Endothelial cell of umbilical vein (primary cell): ENCODE measurements at regions not wholly inside any gene's neighbourhood (a gene's known extent, or its start where the extent isn't known, plus 50 kb on each side); places are given as distances from the start of the nearest gene placed in this dataset.

Experiments
- BruUV-seq: library from RNA; stranded (reverse); fragments of 400-500 nt; replicated peaks from 2 replicates; lab custom pipeline; 2021; lab: Mats Ljungman, UMichigan
- CTCF ChIA-PET: fragments of 300-600, 350-600 bp; sonication (Branson Sonifier 250); formaldehyde crosslinking; loops from one replicate; lab custom pipeline; 2021; ENCODE audit warnings: antibody characterized with exemption, inconsistent platforms; lab: Charles Lee
- POLR2A ChIA-PET: fragments of 300-600, 350-600 bp; sonication (Branson Sonifier 250); formaldehyde crosslinking; loops from one replicate; lab custom pipeline; 2021; ENCODE audit warnings: antibody characterized with exemption, inconsistent platforms; lab: Charles Lee
- DNase-seq: peaks from one replicate; pipeline ENCODE4 v3.0.0-alpha.2; 2011; ENCODE audit warnings: low read depth, low spot score
- FAIRE-seq: peaks from 2 replicates; lab custom pipeline; 2011; peaks lifted over from hg19 to GRCh38; lab: Jason Lieb, UNC
- H2AFZ ChIP-seq: 2 replicates; pipeline ENCODE4 v1.6.0; 2012; ENCODE audit warnings: low read depth, low read length, control low read depth, inconsistent platforms
- H3K27ac ChIP-seq: 2 replicates; pipeline ENCODE4 v1.5.1; 2011; ENCODE audit warnings: low read depth, mild to moderate bottlenecking, control low read depth, low read length, moderate library complexity; ENCODE audit not compliant: insufficient read depth
- H3K27me3 ChIP-seq, 2 experiments: 2 replicates each; pipeline versions ENCODE4 v1.6.0 to v1.6.1; 2011; ENCODE audit warnings: low read length in 2 of 2, mixed read lengths in 1 of 2; ENCODE audit not compliant: control insufficient read depth in 2 of 2, insufficient read depth in 2 of 2
- H3K36me3 ChIP-seq, 2 experiments: 2 replicates in 1 of 2; 3 replicates in 1 of 2; pipeline ENCODE4 v1.5.1; 2011; ENCODE audit warnings: low read length in 2 of 2, mild to moderate bottlenecking in 1 of 2, moderate library complexity in 1 of 2; ENCODE audit not compliant: control insufficient read depth in 2 of 2, insufficient read depth in 2 of 2; ENCODE audit errors: extremely low read depth in 1 of 2
- H3K4me1 ChIP-seq: 3 replicates; pipeline ENCODE4 v1.5.1; 2011; ENCODE audit warnings: mild to moderate bottlenecking, low read length; ENCODE audit not compliant: control insufficient read depth, insufficient read depth; ENCODE audit errors: extremely low read depth
- H3K4me2 ChIP-seq: 2 replicates; pipeline ENCODE4 v1.6.1; 2011; ENCODE audit warnings: low read length, control low read depth, mixed read lengths; ENCODE audit not compliant: insufficient read depth
- H3K4me3 ChIP-seq, 3 experiments: fragments of 200-600 bp in 1 of 3; sonication (generic), shearing (Covaris generic) in 1 of 3; replicated peaks in 1 of 3; 2 replicates each; pipeline ENCODE4 v1.5.1; 2011 to 2016; ENCODE audit warnings: control low read depth in 3 of 3, low read length in 3 of 3, mild to moderate bottlenecking in 2 of 3, inconsistent platforms in 1 of 3, low read depth in 1 of 3, moderate library complexity in 1 of 3; ENCODE audit not compliant: insufficient read depth in 1 of 3
- H3K79me2 ChIP-seq: 2 replicates; pipeline ENCODE4 v1.6.0; 2012; ENCODE audit warnings: low read length, inconsistent platforms; ENCODE audit not compliant: control insufficient read depth, insufficient read depth
- H3K9ac ChIP-seq: replicated peaks from 2 replicates; pipeline ENCODE3; 2011; ENCODE audit warnings: low read length, control low read depth; ENCODE audit not compliant: insufficient read depth; ENCODE audit errors: extremely low read depth
- H3K9me1 ChIP-seq: replicated peaks from 3 replicates; pipeline ENCODE4 v1.6.0; 2011; ENCODE audit warnings: mild to moderate bottlenecking, low read length; ENCODE audit not compliant: control insufficient read depth, insufficient read depth; ENCODE audit errors: extremely low read depth
- H3K9me3 ChIP-seq: replicated peaks from 2 replicates; pipeline ENCODE4 v1.5.1; 2012; ENCODE audit warnings: low read length, inconsistent platforms; ENCODE audit not compliant: control insufficient read depth, insufficient read depth
- H4K20me1 ChIP-seq: replicated peaks from 2 replicates; pipeline ENCODE3; 2011; ENCODE audit warnings: mild to moderate bottlenecking, low read length; ENCODE audit not compliant: control insufficient read depth, insufficient read depth; ENCODE audit errors: extremely low read depth
- CTCF ChIP-seq, 2 donors: IDR thresholded peaks; 1 replicate in 1 of 2; 2 replicates in 1 of 2; pipeline ENCODE4 v1.5.1; 2011; ENCODE audit warnings: low read length in 2 of 2, mild to moderate bottlenecking in 2 of 2, moderate library complexity in 2 of 2, control low read depth in 1 of 2, inconsistent platforms in 1 of 2, low read depth in 1 of 2; ENCODE audit not compliant: insufficient read depth in 1 of 2; ENCODE audit errors: extremely low read depth in 1 of 2
- EZH2 ChIP-seq: IDR thresholded peaks from 2 replicates; pipeline ENCODE4 v1.6.1; 2012; ENCODE audit warnings: borderline replicate concordance, low read depth, mild to moderate bottlenecking, moderate library complexity, low read length, inconsistent platforms; ENCODE audit not compliant: severe bottlenecking
- FOS ChIP-seq: IDR thresholded peaks from 2 replicates; pipeline ENCODE4 v1.6.1; 2011; ENCODE audit warnings: mild to moderate bottlenecking, low read length, moderate library complexity, borderline replicate concordance; ENCODE audit not compliant: insufficient read depth
- MAX ChIP-seq: IDR thresholded peaks from 2 replicates; pipeline ENCODE4 v1.6.1; 2011; ENCODE audit not compliant: insufficient read depth, insufficient read length
- MYC ChIP-seq: IDR thresholded peaks from one replicate; pipeline ENCODE4 v1.6.1; 2011; ENCODE audit warnings: mild to moderate bottlenecking, low read depth, low read length
- POLR2A ChIP-seq: IDR thresholded peaks from 2 replicates; pipeline ENCODE4 v1.6.1; 2012; ENCODE audit warnings: low read depth, mild to moderate bottlenecking, control low read depth, low read length
- POLR2AphosphoS5 ChIP-seq: IDR thresholded peaks from 2 replicates; pipeline ENCODE4 v1.6.1; 2012; ENCODE audit warnings: low read depth, mild to moderate bottlenecking, control low read depth, low read length, moderate library complexity; ENCODE audit not compliant: insufficient read depth
- dilution Hi-C: fragments of 300-500 bp; cut with MboI; formaldehyde crosslinking; loops from one replicate; pipeline ENCODE4 v1.15.0; 2019; ENCODE audit warnings: low sequenced_read_pairs; ENCODE audit not compliant: extremely low pct_ligation_motif_present
- intact Hi-C: fragments of 100-400 bp; cut with micrococcal nuclease; formaldehyde crosslinking; loops from one replicate; pipeline ENCODE4 v1.10.0; 2022

DNA sequence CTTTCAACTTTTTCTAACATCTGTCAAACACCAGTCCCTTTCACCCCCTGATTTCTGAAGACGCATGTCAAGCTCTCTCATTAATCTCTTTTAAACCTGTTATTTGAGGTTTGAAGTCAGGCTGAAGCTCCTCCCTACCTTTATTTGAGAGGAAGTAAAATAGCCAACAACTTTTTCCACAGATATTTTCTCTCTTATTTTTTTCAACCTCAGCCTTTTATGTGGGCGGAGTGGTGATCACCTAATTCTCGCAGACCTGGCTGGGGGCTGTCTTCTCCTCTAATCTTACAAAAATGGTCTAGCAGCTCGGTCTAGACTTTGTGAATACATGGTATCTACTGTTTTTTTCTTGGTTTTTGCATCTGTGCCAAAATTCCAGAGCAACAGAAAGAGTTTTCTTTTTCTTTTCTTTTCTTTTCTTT, 395.7 kb upstream of the ACTBL2 start:
- dilution Hi-C loops (no loop called here), intact Hi-C loops (no loop called here)
- BruUV-seq, result no TSS peak
- Histone ChIP-seq H3K79me2 (no peaks in the 10 kb centered on the region), H3K9me1 (no peaks in the 10 kb centered on the region), H3K9me3 (no peaks in the 10 kb centered on the region), H3K9ac (no peak overlapping the region), H2AFZ (no peak overlapping the region), H3K27ac (no peak overlapping the region), H4K20me1 (no peaks in the 10 kb centered on the region), H3K4me1 (no peaks in the 10 kb centered on the region), H3K36me3 (no peaks in the 10 kb centered on the region), H3K4me2 (no peak overlapping the region), H3K27me3 (no peaks in the 10 kb centered on the region), H3K4me3 (no peak overlapping the region)
- DNase-seq, result no peak
- no peak for FAIRE-seq
- CTCF ChIA-PET, result interaction anchor here (0.6 to 5.3 kb wide), 7 partner anchors 10 to 582 kb away, joined by 3 to 18 read pairs (median 4); no protein-coding TSS in a partner anchor
- POLR2A ChIA-PET, result no interaction called here
- TF ChIP-seq MAX, result no peak
- no peak for TF ChIP-seq CTCF (IDR thresholded peaks at IDR 0.05; ENCODE audit: extremely low read depth in 1 of 2, insufficient read depth in 1 of 2, low read depth in 1 of 2, low read length in 2 of 2)
- no peak for TF ChIP-seq EZH2
- TF ChIP-seq POLR2A, result no peak
- TF ChIP-seq FOS, result no peak
- no peak for TF ChIP-seq POLR2AphosphoS5
- no peak for TF ChIP-seq MYC
